ENCODE measurements at regions not wholly inside any gene's neighbourhood (a gene's known extent, or its start where the extent isn't known, plus 50 kb on each side); places are given as distances from the start of the nearest gene placed in this dataset.

GRCh38 chr11:80523057-80523456 is 1082.2 kb upstream of the TENM4 start:
- DNase-seq (ENCODE audit: low spot score) = no peak
- in situ Hi-C loops (cut with MboI; ENCODE audit: low pct_unique_long_range_greater_than_20kb, low sequenced_read_pairs, unreplicated experiment) = no loop called here
- no peak for TF ChIP-seq CTCF (IDR thresholded peaks at IDR 0.05; ENCODE audit: extremely low read depth, insufficient read depth, missing control alignments)

GRCh38 chr11:80521592-80521991 is 1080.8 kb upstream of the TENM4 start:
- DNase-seq (ENCODE audit: low spot score) = no peak
- TF ChIP-seq CTCF (IDR thresholded peaks at IDR 0.05; ENCODE audit: extremely low read depth, insufficient read depth, missing control alignments) = no peak
- in situ Hi-C loops (cut with MboI; ENCODE audit: low pct_unique_long_range_greater_than_20kb, low sequenced_read_pairs, unreplicated experiment) = no loop called here

GRCh38 chr11:80520507-80520887 is 1079.7 kb upstream of the TENM4 start:
- no peak for TF ChIP-seq CTCF (IDR thresholded peaks at IDR 0.05; ENCODE audit: extremely low read depth, insufficient read depth, missing control alignments)
- in situ Hi-C loops (cut with MboI; ENCODE audit: low pct_unique_long_range_greater_than_20kb, low sequenced_read_pairs, unreplicated experiment) = no loop called here
- DNase-seq (ENCODE audit: low spot score) = no peak

GRCh38 chr11:80519596-80520506 is 1079.0 kb upstream of the TENM4 start:
- in situ Hi-C loops (cut with MboI; ENCODE audit: low pct_unique_long_range_greater_than_20kb, low sequenced_read_pairs, unreplicated experiment) = no loop called here
- no peak for DNase-seq (ENCODE audit: low spot score)
- TF ChIP-seq CTCF (IDR thresholded peaks at IDR 0.05; ENCODE audit: extremely low read depth, insufficient read depth, missing control alignments) = no peak

GRCh38 chr11:80517701-80518100 is 1076.9 kb upstream of the TENM4 start:
- in situ Hi-C loops (cut with MboI; ENCODE audit: low pct_unique_long_range_greater_than_20kb, low sequenced_read_pairs, unreplicated experiment) = no loop called here
- TF ChIP-seq CTCF (IDR thresholded peaks at IDR 0.05; ENCODE audit: extremely low read depth, insufficient read depth, missing control alignments) = no peak
- no peak for DNase-seq (ENCODE audit: low spot score)

- in situ Hi-C loops (cut with MboI; ENCODE audit: low pct_unique_long_range_greater_than_20kb, low sequenced_read_pairs, unreplicated experiment) = no loop called here
- no peak for DNase-seq (ENCODE audit: low spot score)
- no peak for TF ChIP-seq CTCF (IDR thresholded peaks at IDR 0.05; ENCODE audit: extremely low read depth, insufficient read depth, missing control alignments)
Observed at GRCh38 chr11:80515097-80515496, 1074.3 kb upstream of the TENM4 start.

Measured in GM13977 (cell line).